HepG2 (cell line): ENCODE measurements at regions not wholly inside any gene's neighbourhood (a gene's known extent, or its start where the extent isn't known, plus 50 kb on each side); places are given as distances from the start of the nearest gene placed in this dataset.
"Not testable (repeated sequence)": the region's sequence is repeated elsewhere in the genome, so short reads cannot be mapped to it uniquely, and the experiment has no call there.

Experiments
- ATAC-seq: fragments of 200-7000 bp; cut with Tn5 transposase; 3 replicates; pipeline ENCODE4 v1.9.1; 2020; ENCODE audit warnings: mild to moderate bottlenecking, moderate library complexity
- BruUV-seq: library from RNA; stranded (reverse); fragments of 400-500 nt; replicated peaks from 2 replicates; lab custom pipeline; 2021; lab: Mats Ljungman, UMichigan
- CTCF ChIA-PET: fragments of 300-600 bp; formaldehyde crosslinking; extraction: SDS; loops from one replicate; lab custom pipeline; 2021; ENCODE audit warnings: low total read pairs, inconsistent platforms, low intra/inter-chr PET ratio; lab: Yijun Ruan, JAX
- POLR2A ChIA-PET: fragments of 350-600 bp; sonication (Branson Sonifier 250); formaldehyde crosslinking; loops from one replicate; lab custom pipeline; 2020; ENCODE audit warnings: antibody characterized with exemption, inconsistent platforms; lab: Yijun Ruan, JAX
- DNase-seq: peaks from one replicate; pipeline ENCODE4 v3.0.0-alpha.2; 2015; ENCODE audit warnings: low spot score
- FAIRE-seq: peaks from 3 replicates; lab custom pipeline; 2011; peaks lifted over from hg19 to GRCh38; lab: Jason Lieb, UNC
- H2AFZ ChIP-seq: one replicate; pipeline ENCODE4 v1.6.1; 2011; ENCODE audit warnings: low read length, inconsistent platforms
- H3K27ac ChIP-seq: fragments of 300-600 bp; 3 replicates; pipeline ENCODE4 v1.8.0; 2011; ENCODE audit warnings: mixed run types, mild to moderate bottlenecking, mixed read lengths, low read length, inconsistent platforms; ENCODE audit not compliant: insufficient read depth; ENCODE audit errors: extremely low read length
- H3K27me3 ChIP-seq, 2 experiments: fragments of 200-600 bp in 1 of 2; 2 replicates in 1 of 2; 3 replicates in 1 of 2; pipeline versions ENCODE4 v1.6.0 to v1.8.0; 2011; ENCODE audit warnings: low read length in 2 of 2, mild to moderate bottlenecking in 2 of 2, moderate library complexity in 2 of 2, inconsistent platforms in 1 of 2; ENCODE audit not compliant: insufficient read depth in 2 of 2, control insufficient read depth in 1 of 2
- H3K36me3 ChIP-seq, 2 experiments: fragments of 200-600 bp in 1 of 2; replicated peaks in 1 of 2; 2 replicates in 1 of 2; 3 replicates in 1 of 2; pipeline versions ENCODE4 v1.5.1 to v1.8.0; 2011; ENCODE audit warnings: low read length in 2 of 2, inconsistent platforms in 1 of 2; ENCODE audit not compliant: insufficient read depth in 2 of 2, control insufficient read depth in 1 of 2
- H3K4me1 ChIP-seq: 2 replicates; pipeline ENCODE4 v1.5.1; 2012; ENCODE audit warnings: low read length, inconsistent platforms; ENCODE audit not compliant: insufficient read depth
- H3K4me2 ChIP-seq: 2 replicates; pipeline ENCODE4 v1.6.0; 2011; ENCODE audit warnings: low read depth, low read length, inconsistent platforms
- H3K4me3 ChIP-seq, 3 experiments: fragments of 200-600 bp in 1 of 3; sonication (generic), shearing (Covaris generic) in 1 of 3; replicated peaks in 1 of 3; 2 replicates each; pipeline ENCODE4 v1.5.1; 2011 to 2016; ENCODE audit warnings: low read length in 3 of 3, inconsistent platforms in 2 of 3, low read depth in 2 of 3, mild to moderate bottlenecking in 2 of 3, control low read depth in 1 of 3, mixed read lengths in 1 of 3; ENCODE audit not compliant: insufficient read depth in 1 of 3
- H3K79me2 ChIP-seq: one replicate; pipeline ENCODE4 v1.6.1; 2011; ENCODE audit warnings: low read length, inconsistent platforms; ENCODE audit not compliant: insufficient read depth
- H3K9ac ChIP-seq: 2 replicates; pipeline ENCODE4 v1.6.0; 2011; ENCODE audit warnings: mild to moderate bottlenecking, low read depth, low read length, inconsistent platforms; ENCODE audit not compliant: insufficient read depth
- H3K9me3 ChIP-seq: 2 replicates; pipeline ENCODE4 v1.5.1; 2012; ENCODE audit warnings: mild to moderate bottlenecking, low read length
- H4K20me1 ChIP-seq: 2 replicates; pipeline ENCODE4 v1.6.0; 2011; ENCODE audit warnings: inconsistent platforms, mild to moderate bottlenecking, low read length, moderate library complexity; ENCODE audit not compliant: insufficient read depth
- WGBS: methylation state at CpG from one replicate; pipeline ENCODE4 v1.1.6; 2017; ENCODE audit warnings: low lambda C conversion rate; 5-methylcytosine and 5-hydroxymethylcytosine counted together
- in situ Hi-C: cut with HindIII; loops from 2 replicates; pipeline ENCODE4 v1.10.0; 2017; ENCODE audit warnings: low pct_unique_long_range_greater_than_20kb; ENCODE audit not compliant: extremely low pct_ligation_motif_present
- intact Hi-C: fragments of 100-400 bp; cut with micrococcal nuclease; formaldehyde crosslinking; loops from one replicate; pipeline ENCODE4 v1.10.0; 2022; ENCODE audit not compliant: unreplicated experiment

DNA sequence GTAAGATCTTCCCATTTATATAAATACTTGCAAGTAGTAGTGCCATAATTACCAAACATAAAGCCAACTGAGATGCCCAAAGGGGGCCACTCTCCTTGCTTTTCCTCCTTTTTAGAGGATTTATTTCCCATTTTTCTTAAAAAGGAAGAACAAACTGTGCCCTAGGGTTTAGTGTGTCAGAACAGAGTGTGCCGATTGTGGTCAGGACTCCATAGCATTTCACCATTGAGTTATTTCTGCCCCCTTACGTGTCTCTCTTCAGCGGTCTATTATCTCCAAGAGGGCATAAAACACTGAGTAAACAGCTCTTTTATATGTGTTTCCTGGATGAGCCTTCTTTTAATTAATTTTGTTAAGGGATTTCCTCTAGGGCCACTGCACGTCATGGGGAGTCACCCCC lies 227.9 kb downstream of the POTEM start:
- intact Hi-C loops, CTCF ChIA-PET: not testable (repeated sequence)
- 41% methylated on average over 3 of the region's 4 CpGs for WGBS

DNA sequence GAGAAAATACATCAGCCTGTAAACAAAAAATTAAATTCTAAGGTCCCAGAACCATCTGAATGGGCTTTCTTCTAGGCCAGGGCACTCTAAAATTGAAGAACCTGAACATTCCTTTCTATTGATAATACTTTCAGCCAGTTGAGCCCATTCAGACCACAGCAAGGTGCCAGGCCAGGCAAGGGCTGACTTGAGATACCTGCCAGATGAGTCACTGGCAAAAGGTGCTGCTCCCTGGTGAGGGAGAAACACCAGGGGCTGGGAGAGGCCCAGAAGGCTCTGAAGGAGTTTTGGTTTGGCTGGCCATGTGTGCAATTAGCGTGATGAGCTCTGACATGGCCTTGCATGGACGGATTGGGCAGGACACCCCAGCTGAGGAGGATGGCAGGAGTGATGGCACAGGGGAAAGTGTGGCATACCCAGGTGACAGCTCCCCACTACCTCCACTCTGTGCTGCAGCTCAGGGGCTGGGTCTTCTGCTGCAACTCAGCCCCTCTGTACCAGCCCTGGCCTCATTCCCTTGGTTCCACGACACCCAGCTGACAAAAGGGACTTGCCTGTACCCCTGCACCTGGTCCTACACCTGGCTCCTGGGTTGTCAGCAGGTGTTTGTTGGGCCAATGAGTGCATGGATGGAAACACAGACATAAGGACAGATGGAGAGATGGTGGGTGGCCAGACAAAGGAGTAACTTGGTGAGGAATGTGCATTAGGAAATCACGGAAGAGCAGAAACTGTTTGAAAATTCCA lies 230.4 kb downstream of the POTEM start:
- H3K9ac ChIP-seq, H3K4me3 ChIP-seq, H3K9me3 ChIP-seq, in situ Hi-C loops, H2AFZ ChIP-seq, ATAC-seq, intact Hi-C loops, FAIRE-seq, H3K79me2 ChIP-seq, BruUV-seq, CTCF ChIA-PET, POLR2A ChIA-PET, H3K27ac ChIP-seq, H3K4me2 ChIP-seq, H3K27me3 ChIP-seq, H4K20me1 ChIP-seq, DNase-seq, H3K4me1 ChIP-seq, H3K36me3 ChIP-seq: not testable (repeated sequence)
- WGBS, result 30% methylated on average over 2 of the region's 4 CpGs

More for the DNA sequence above, 227.9 kb downstream of the POTEM start:
- H3K4me3 ChIP-seq, H4K20me1 ChIP-seq, BruUV-seq, H3K27me3 ChIP-seq, H3K9me3 ChIP-seq, H3K36me3 ChIP-seq, H2AFZ ChIP-seq, DNase-seq, H3K27ac ChIP-seq, ATAC-seq, POLR2A ChIA-PET, in situ Hi-C loops, H3K4me2 ChIP-seq, H3K9ac ChIP-seq, H3K79me2 ChIP-seq, H3K4me1 ChIP-seq, FAIRE-seq: not testable (repeated sequence)

DNA sequence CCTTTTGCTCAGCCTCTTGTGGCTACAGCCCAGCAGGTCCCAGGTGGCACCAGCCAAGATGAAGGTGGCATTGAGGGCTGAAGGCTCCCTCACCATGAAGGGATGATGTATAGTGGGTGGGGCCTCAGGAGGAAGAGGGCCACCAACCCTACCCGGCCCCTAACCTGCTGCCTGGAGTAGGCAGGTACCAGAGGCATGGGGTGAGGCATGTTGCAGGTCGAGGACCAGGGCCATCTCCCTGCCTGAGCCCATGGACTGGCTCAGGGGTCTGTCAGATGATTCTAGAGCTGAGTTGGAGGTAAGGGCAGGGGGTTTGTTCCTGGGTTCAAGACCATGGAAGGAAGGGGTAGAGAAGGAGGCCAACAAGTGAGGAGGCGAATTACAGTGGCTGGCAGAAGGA lies 231.1 kb downstream of the POTEM start:
- H2AFZ ChIP-seq, H3K9me3 ChIP-seq, H3K9ac ChIP-seq, H3K4me1 ChIP-seq, H3K79me2 ChIP-seq, POLR2A ChIA-PET, FAIRE-seq, H3K27me3 ChIP-seq, intact Hi-C loops, H4K20me1 ChIP-seq, H3K27ac ChIP-seq, ATAC-seq, H3K4me2 ChIP-seq, in situ Hi-C loops, H3K36me3 ChIP-seq, H3K4me3 ChIP-seq, DNase-seq, BruUV-seq, CTCF ChIA-PET: not testable (repeated sequence)
- WGBS, result 0% methylated on average over 3 of the region's 3 CpGs

DNA sequence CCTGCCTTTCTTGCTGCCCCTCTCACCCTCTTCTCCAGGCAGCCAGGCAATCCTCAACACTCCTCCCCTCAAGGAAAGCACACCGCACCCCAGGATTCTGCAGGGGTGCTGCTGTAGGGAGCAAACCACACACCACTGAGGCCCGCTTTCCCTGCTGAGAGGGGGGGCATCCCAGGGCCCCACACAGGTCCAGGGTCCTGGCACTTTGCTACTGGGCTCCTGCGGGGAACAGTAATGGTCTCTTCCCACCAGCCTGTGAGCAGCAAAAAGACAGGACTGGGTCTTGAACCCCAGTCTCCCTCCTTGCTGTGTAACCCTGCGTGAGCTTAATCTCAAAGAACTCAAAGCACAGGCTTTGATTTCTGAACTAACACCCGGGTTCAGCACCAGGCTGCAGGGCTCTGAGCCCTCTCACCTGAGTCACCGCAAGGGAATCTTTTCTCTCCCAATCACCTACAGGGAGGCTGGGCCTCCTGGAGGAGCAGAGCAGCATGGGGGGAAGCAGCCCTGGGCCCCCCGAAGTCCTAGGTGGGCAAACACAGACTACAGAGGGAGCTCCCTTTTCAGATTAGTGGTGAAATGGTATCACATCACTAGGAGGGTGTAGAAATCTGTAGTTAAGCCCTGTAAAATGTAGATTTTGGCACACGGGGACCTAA lies 232.6 kb downstream of the POTEG start:
- H3K36me3 ChIP-seq, intact Hi-C loops, DNase-seq, POLR2A ChIA-PET, in situ Hi-C loops, H2AFZ ChIP-seq, H3K4me2 ChIP-seq, H3K4me3 ChIP-seq, H3K27ac ChIP-seq, BruUV-seq, H3K4me1 ChIP-seq, H4K20me1 ChIP-seq, H3K27me3 ChIP-seq, ATAC-seq, H3K79me2 ChIP-seq, H3K9ac ChIP-seq, FAIRE-seq, H3K9me3 ChIP-seq, CTCF ChIA-PET: not testable (repeated sequence)
- 8% methylated on average over 2 of the region's 8 CpGs for WGBS
